ENCODE measurements at regions not wholly inside any gene's neighbourhood (a gene's known extent, or its start where the extent isn't known, plus 50 kb on each side); places are given as distances from the start of the nearest gene placed in this dataset.

- DNase-seq (ENCODE audit: low read depth) = no peak
Measured at GRCh38 chr3:46113608-46114007, 86.3 kb upstream of the XCR1 start.

- no peak for DNase-seq (ENCODE audit: low read depth)
Measured at GRCh38 chr3:46112984-46113383, 85.7 kb upstream of the XCR1 start.

GRCh38 chr3:46112296-46112695 lies 85.0 kb upstream of the XCR1 start:
- DNase-seq (ENCODE audit: low read depth) = no peak

- peak; percentile 76 for DNase-seq (ENCODE audit: low read depth)
Measured at GRCh38 chr3:46110701-46111493, 83.6 kb upstream of the XCR1 start.

GRCh38 chr3:46107682-46108081 lies 80.4 kb upstream of the XCR1 start:
- DNase-seq (ENCODE audit: low read depth) = no peak

GRCh38 chr3:46105306-46105919 lies 78.1 kb upstream of the XCR1 start:
- no peak for DNase-seq (ENCODE audit: low read depth)

- no peak for DNase-seq (ENCODE audit: low read depth)
Measured at GRCh38 chr3:46104706-46105105, 77.4 kb upstream of the XCR1 start.

GRCh38 chr3:46102780-46103130 lies 75.5 kb upstream of the XCR1 start:
- no peak for DNase-seq (ENCODE audit: low read depth)

- DNase-seq (ENCODE audit: low read depth) = no peak
Measured at GRCh38 chr3:46102059-46102779, 74.9 kb upstream of the XCR1 start.

GRCh38 chr3:46100812-46101211 lies 73.5 kb upstream of the XCR1 start:
- DNase-seq (ENCODE audit: low read depth) = no peak

GRCh38 chr3:46098319-46098761 lies 71.1 kb upstream of the XCR1 start:
- no peak for DNase-seq (ENCODE audit: low read depth)

- DNase-seq (ENCODE audit: low read depth) = no peak
Measured at GRCh38 chr3:46097691-46098241, 70.5 kb upstream of the XCR1 start.

- no peak for DNase-seq (ENCODE audit: low read depth)
Measured at GRCh38 chr3:46096781-46097180, 69.5 kb upstream of the XCR1 start.

- DNase-seq (ENCODE audit: low read depth) = no peak
Measured at GRCh38 chr3:46096336-46096735, 69.1 kb upstream of the XCR1 start.

GRCh38 chr3:46095307-46095706 lies 68.0 kb upstream of the XCR1 start:
- no peak for DNase-seq (ENCODE audit: low read depth)

GRCh38 chr3:46094506-46094905 lies 67.2 kb upstream of the XCR1 start:
- no peak for DNase-seq (ENCODE audit: low read depth)

GRCh38 chr3:46093966-46094365 lies 66.7 kb upstream of the XCR1 start:
- DNase-seq (ENCODE audit: low read depth) = no peak

- DNase-seq (ENCODE audit: low read depth) = no peak
Measured at GRCh38 chr3:46093327-46093942, 66.2 kb upstream of the XCR1 start.

GRCh38 chr3:46092702-46093080 lies 65.4 kb upstream of the XCR1 start:
- no peak for DNase-seq (ENCODE audit: low read depth)

GRCh38 chr3:46091741-46092701 lies 64.7 kb upstream of the XCR1 start:
- DNase-seq (ENCODE audit: low read depth) = no peak

GRCh38 chr3:46091046-46091445 lies 63.8 kb upstream of the XCR1 start:
- DNase-seq (ENCODE audit: low read depth) = no peak

All from HS-5 (cell line).